ENCODE measurements at regions not wholly inside any gene's neighbourhood (a gene's known extent, or its start where the extent isn't known, plus 50 kb on each side); places are given as distances from the start of the nearest gene placed in this dataset.
"Not testable (repeated sequence)": the region's sequence is repeated elsewhere in the genome, so short reads cannot be mapped to it uniquely, and the experiment has no call there.

DNA sequence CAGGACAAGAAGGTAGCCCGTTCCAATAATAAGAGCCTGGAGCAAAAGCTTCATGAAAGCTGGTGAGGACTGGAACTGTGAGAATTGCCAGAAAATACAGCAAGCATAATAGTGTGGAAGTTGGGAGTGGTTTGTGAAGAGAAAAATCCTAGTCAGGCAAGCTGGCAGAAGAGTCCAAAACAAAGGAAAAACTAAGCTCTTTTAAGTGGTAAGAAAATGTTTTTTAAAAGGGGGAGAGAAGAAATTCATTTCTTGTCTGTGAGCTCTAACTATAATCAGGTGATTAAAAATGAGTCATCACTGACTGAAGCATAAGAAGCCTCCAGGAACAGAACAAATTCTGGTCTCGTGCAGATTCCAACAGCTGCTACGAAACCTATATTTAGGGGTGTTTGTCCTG, 102.6 kb downstream of the CAAP1 start:
- no peak for DNase-seq
- H3K27me3 ChIP-seq: no peaks in the 10 kb centered on the region
- 34 to 50% methylated on average over 2 to 3 of the region's 3 CpGs for WGBS, 2 donors
- no peak overlapping the region for H3K27ac ChIP-seq
- no peaks in the 10 kb centered on the region for H3K9me3 ChIP-seq
- intact Hi-C loops (cut with DNase I): no loop called here
- TF ChIP-seq, protein P1, sequence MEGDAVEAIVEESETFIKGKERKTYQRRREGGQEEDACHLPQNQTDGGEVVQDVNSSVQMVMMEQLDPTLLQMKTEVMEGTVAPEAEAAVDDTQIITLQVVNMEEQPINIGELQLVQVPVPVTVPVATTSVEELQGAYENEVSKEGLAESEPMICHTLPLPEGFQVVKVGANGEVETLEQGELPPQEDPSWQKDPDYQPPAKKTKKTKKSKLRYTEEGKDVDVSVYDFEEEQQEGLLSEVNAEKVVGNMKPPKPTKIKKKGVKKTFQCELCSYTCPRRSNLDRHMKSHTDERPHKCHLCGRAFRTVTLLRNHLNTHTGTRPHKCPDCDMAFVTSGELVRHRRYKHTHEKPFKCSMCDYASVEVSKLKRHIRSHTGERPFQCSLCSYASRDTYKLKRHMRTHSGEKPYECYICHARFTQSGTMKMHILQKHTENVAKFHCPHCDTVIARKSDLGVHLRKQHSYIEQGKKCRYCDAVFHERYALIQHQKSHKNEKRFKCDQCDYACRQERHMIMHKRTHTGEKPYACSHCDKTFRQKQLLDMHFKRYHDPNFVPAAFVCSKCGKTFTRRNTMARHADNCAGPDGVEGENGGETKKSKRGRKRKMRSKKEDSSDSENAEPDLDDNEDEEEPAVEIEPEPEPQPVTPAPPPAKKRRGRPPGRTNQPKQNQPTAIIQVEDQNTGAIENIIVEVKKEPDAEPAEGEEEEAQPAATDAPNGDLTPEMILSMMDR (IDR thresholded peaks at IDR 0.05): no peak
- no peak for TF ChIP-seq POLR2A (IDR thresholded peaks at IDR 0.05)
- H3K4me1 ChIP-seq: no peaks in the 10 kb centered on the region
- no peaks in the 10 kb centered on the region for H3K36me3 ChIP-seq
- no peak overlapping the region for H3K4me3 ChIP-seq

DNA sequence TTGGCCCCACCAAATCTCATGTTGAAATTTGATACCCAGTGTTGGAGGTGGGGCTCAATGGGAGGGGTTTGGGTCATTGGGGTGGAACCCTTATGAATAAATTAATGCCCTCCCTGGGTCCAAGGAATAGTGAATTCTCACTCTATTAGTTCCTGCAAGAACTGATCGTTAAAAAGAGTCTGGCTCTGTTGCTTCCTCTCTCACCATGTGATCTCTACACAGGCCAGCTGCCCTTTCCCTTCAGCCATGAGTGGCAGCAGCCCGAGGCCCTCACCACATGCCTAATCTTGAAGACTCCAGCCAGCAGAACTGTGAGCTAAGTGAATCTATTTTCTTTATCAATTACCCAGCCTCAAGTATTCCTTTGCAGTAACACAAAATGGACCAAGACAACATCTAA, 106.0 kb downstream of the CAAP1 start:
- no peaks in the 10 kb centered on the region for H3K27me3 ChIP-seq
- no peaks in the 10 kb centered on the region for H3K9me3 ChIP-seq
- no peak for TF ChIP-seq POLR2A (IDR thresholded peaks at IDR 0.05)
- TF ChIP-seq, protein P1 (IDR thresholded peaks at IDR 0.05): no peak
- no peaks in the 10 kb centered on the region for H3K36me3 ChIP-seq
- DNase-seq: no peak
- H3K4me1 ChIP-seq: no peaks in the 10 kb centered on the region
- no peak overlapping the region for H3K27ac ChIP-seq
- intact Hi-C loops (cut with DNase I): no loop called here
- no peak overlapping the region for H3K4me3 ChIP-seq
- 13 to 67% methylated on average over 1 to 2 of the region's 2 CpGs for WGBS, 2 donors

DNA sequence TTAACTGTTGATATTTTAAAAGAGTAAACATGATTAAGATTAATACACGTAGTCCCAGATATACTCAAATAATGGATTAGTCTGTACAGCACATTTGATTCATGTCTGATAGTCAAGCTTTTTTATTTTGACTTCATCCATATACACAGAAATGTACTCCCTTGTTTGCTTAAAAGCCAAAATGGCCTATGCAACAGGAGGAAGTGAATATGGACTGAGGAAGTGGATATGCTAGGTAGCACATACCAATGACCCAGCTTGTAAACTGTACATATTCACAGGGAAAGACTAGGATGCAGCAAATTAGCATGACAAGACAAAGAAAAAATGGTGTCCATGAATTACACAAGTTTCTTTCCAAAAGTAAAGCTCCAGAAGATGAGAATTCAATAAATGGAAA, 109.7 kb downstream of the CAAP1 start:
- DNase-seq: no peak
- Histone ChIP-seq H3K4me3 (no peak overlapping the region), H3K9me3 (no peaks in the 10 kb centered on the region), H3K27me3 (no peaks in the 10 kb centered on the region), H3K4me1 (no peaks in the 10 kb centered on the region), H3K36me3 (no peaks in the 10 kb centered on the region), H3K27ac (no peak overlapping the region)
- intact Hi-C loops (cut with DNase I): no loop called here
- WGBS, 2 donors: 20 to 81% methylated on average over 1 of the region's 1 CpG
- TF ChIP-seq, protein P1 (IDR thresholded peaks at IDR 0.05): no peak
- TF ChIP-seq POLR2A (IDR thresholded peaks at IDR 0.05): no peak

DNA sequence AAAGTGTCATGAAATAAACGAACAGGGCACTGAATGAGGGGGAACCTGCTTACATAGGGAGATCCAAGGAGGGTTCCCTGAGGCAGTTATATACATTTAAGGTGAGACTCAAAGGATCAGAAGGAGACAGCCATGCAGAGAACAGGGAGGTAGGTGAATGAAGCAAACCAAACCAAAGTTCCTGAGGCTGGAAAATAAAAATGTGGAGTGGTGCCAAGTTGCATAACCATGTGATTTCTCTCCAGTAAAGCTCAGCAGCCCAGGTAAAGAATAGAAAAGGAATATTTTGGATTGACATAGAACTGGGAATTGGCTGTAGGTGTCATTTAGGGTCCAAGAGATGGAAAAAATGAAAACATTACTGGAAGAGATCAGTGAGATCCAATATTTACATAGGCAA, 110.7 kb downstream of the CAAP1 start:
- Histone ChIP-seq H3K27ac (no peak overlapping the region), H3K9me3 (no peaks in the 10 kb centered on the region), H3K4me1 (no peaks in the 10 kb centered on the region), H3K4me3 (no peak overlapping the region), H3K36me3 (no peaks in the 10 kb centered on the region), H3K27me3 (no peaks in the 10 kb centered on the region)
- WGBS, 2 donors: 0 to 5% methylated on average over 1 of the region's 1 CpG
- TF ChIP-seq POLR2A (IDR thresholded peaks at IDR 0.05): no peak
- TF ChIP-seq, protein P1 (IDR thresholded peaks at IDR 0.05): no peak
- DNase-seq: no peak
- intact Hi-C loops (cut with DNase I): no loop called here

DNA sequence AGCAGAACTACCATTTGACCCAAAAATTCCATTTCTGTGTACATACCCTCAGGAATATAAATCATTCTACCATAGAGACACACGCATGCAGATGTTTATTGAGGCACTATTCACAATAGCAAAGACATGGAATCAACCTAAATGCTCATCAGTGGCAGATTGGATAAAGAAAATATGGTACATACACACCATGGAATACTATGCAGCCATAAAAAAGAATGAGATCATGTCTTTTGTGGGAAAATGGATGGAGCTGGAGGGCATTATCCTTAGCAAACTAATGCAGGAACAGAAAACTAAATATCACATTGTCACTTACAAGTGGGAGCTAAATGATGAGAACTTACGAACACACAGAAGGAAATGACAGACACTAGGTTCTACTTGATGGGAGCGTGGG, 112.3 kb downstream of the CAAP1 start:
- DNase-seq; H3K27me3 ChIP-seq; H3K27ac ChIP-seq; H3K4me3 ChIP-seq; H3K9me3 ChIP-seq; intact Hi-C loops (cut with DNase I); H3K36me3 ChIP-seq; H3K4me1 ChIP-seq: not testable (repeated sequence)
- 86% methylated on average over 3 of the region's 3 CpGs for WGBS, 2 donors

DNA sequence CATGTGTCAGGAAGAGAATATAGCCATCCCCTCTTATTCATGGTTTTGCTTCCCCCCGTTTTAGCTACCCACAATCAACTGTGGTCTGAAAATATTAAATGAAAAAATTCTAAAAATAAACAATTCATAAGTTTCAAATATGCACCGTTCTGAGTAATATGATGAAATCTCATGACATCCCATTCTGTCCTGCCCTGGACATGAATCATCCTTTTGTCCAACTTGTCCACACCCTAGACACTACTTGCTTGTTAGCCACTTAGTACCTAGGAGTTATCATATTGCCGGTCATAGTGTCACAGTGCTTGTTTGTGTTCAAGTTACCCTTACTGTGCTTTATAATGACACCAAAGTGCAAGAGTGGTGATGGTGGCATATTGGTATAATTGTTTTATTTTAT, 113.5 kb downstream of the CAAP1 start:
- Histone ChIP-seq H3K4me1 (no peaks in the 10 kb centered on the region), H3K36me3 (no peaks in the 10 kb centered on the region), H3K9me3 (no peaks in the 10 kb centered on the region), H3K4me3 (no peak overlapping the region), H3K27me3 (no peaks in the 10 kb centered on the region), H3K27ac (no peak overlapping the region)
- 66 to 83% methylated on average over 3 of the region's 3 CpGs for WGBS, 2 donors
- no peak for TF ChIP-seq POLR2A (IDR thresholded peaks at IDR 0.05)
- TF ChIP-seq, protein P1 (IDR thresholded peaks at IDR 0.05): no peak
- intact Hi-C loops (cut with DNase I): no loop called here
- DNase-seq: no peak
